Astrocyte of the cerebellum (primary cell): ENCODE measurements at regions not wholly inside any gene's neighbourhood (a gene's known extent, or its start where the extent isn't known, plus 50 kb on each side); places are given as distances from the start of the nearest gene placed in this dataset.
"Not testable (repeated sequence)": the region's sequence is repeated elsewhere in the genome, so short reads cannot be mapped to it uniquely, and the experiment has no call there.

ENCODE experiments used
- DNase-seq: peaks from one replicate; pipeline ENCODE4 v3.0.0-alpha.2; 2011; ENCODE audit warnings: low read depth
- H3K4me3 ChIP-seq: 2 replicates; pipeline ENCODE4 v1.5.1; 2011; ENCODE audit warnings: mild to moderate bottlenecking, low read depth, low read length, moderate library complexity
- in situ Hi-C: cut with HindIII; loops from 2 replicates; pipeline ENCODE4 v1.10.0; 2017; ENCODE audit warnings: low sequenced_read_pairs
- TF ChIP-seq, protein P1 (sequence below): IDR thresholded peaks from 2 replicates; pipeline ENCODE4 v1.5.1; 2012; ENCODE audit warnings: low read length, low read depth, moderate library complexity, mild to moderate bottlenecking; ENCODE audit errors: missing control alignments

GRCh38 chr5:152723482-152723881, 318.4 kb upstream of the NMUR2 start:
- TF ChIP-seq, protein P1, sequence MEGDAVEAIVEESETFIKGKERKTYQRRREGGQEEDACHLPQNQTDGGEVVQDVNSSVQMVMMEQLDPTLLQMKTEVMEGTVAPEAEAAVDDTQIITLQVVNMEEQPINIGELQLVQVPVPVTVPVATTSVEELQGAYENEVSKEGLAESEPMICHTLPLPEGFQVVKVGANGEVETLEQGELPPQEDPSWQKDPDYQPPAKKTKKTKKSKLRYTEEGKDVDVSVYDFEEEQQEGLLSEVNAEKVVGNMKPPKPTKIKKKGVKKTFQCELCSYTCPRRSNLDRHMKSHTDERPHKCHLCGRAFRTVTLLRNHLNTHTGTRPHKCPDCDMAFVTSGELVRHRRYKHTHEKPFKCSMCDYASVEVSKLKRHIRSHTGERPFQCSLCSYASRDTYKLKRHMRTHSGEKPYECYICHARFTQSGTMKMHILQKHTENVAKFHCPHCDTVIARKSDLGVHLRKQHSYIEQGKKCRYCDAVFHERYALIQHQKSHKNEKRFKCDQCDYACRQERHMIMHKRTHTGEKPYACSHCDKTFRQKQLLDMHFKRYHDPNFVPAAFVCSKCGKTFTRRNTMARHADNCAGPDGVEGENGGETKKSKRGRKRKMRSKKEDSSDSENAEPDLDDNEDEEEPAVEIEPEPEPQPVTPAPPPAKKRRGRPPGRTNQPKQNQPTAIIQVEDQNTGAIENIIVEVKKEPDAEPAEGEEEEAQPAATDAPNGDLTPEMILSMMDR, result no peak
- no peak for DNase-seq
- H3K4me3 ChIP-seq, result no peak overlapping the region
- in situ Hi-C loops, result no loop called here

GRCh38 chr5:152730176-152730575, 325.1 kb upstream of the NMUR2 start:
- H3K4me3 ChIP-seq, result no peak overlapping the region
- no peak for DNase-seq
- TF ChIP-seq, protein P1, result no peak
- in situ Hi-C loops, result no loop called here

DNA sequence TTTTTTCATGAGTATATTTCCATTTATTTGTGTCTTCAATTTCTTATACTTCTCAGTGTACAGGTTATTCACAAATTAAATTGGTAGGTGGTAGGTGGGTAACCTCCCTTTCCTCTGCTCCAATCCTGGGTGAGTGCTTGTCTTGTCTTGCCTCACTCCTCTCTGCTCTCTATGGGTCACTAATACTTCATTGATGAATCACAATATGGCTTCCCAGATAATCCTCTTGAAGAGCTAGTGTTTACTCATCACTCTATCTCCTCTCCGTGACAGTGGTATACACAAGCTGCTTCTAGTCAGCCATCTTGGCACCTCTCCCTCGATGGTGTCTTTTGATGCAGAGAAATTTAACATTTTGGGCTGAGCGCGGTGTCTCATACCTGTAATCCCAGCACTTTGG, 331.8 kb upstream of the NMUR2 start:
- TF ChIP-seq, protein P1, result no peak
- no peak overlapping the region for H3K4me3 ChIP-seq
- in situ Hi-C loops, result no loop called here
- DNase-seq, result no peak

GRCh38 chr5:152739916-152740315, 334.8 kb upstream of the NMUR2 start:
- TF ChIP-seq, protein P1, result no peak
- H3K4me3 ChIP-seq, result no peak overlapping the region
- DNase-seq, result no peak
- in situ Hi-C loops, result no loop called here

- in situ Hi-C loops, DNase-seq, H3K4me3 ChIP-seq: not testable (repeated sequence)
These were observed 336.0 kb upstream of the NMUR2 start for GRCh38 chr5:152741126-152741525.

- in situ Hi-C loops, H3K4me3 ChIP-seq, DNase-seq: not testable (repeated sequence)
These were observed 382.7 kb upstream of the NMUR2 start for GRCh38 chr5:152787709-152788217.

DNA sequence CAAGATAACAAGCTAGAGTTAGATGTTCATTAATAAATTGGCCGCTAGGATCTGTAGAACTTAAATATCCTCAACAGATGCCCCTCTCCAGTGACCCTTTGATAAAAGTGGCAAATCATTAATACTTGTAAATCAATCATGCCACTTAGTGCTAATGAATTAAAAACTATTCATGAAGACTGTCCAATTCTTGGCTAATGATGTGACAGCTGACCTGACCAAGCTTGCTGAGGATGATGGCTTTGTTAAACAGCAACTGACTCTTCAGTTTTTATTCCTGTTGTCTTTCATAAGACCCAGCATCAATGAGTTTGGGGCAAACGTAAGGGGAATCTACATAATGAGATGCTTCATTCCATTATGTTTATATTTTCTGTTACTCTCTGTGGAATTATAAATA, 396.8 kb upstream of the NMUR2 start:
- TF ChIP-seq, protein P1, result no peak
- DNase-seq, result no peak
- in situ Hi-C loops, result no loop called here
- no peak overlapping the region for H3K4me3 ChIP-seq

DNA sequence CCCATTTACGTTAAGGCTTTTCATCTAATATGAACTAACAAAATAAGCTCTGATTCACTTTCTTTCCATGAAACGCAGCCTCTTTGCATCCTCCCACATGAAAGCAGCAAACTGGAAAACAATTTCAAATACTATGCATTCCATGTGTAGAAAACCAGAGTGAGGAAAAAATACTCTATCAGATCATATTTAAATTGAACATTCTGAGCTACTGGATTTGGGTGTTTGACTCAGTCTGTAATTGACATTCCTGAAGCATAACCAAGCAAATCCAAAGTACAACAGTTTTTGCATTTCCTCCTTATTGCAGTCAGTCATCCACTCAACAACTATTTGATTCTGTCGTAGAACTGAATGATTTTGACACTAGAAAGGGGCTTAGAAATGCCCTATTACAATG, 399.1 kb upstream of the NMUR2 start:
- TF ChIP-seq, protein P1, result no peak
- no peak overlapping the region for H3K4me3 ChIP-seq
- no peak for DNase-seq
- in situ Hi-C loops, result no loop called here
